Suppressor macrophage (primary cell): ENCODE measurements at regions not wholly inside any gene's neighbourhood (a gene's known extent, or its start where the extent isn't known, plus 50 kb on each side); places are given as distances from the start of the nearest gene placed in this dataset.
"Not testable (repeated sequence)": the region's sequence is repeated elsewhere in the genome, so short reads cannot be mapped to it uniquely, and the experiment has no call there.

Source experiments
- DNase-seq, 4 experiments: peaks; one replicate each; pipeline ENCODE4 v3.0.0-alpha.2; 2020 to 2022

- DNase-seq = no peak
Measured at GRCh38 chr10:6721964-6722615, 142.0 kb upstream of the PRKCQ start.

- no peak for DNase-seq
Measured at GRCh38 chr10:6721480-6721879, 141.4 kb upstream of the PRKCQ start.

GRCh38 chr10:6719561-6719960 lies 139.5 kb upstream of the PRKCQ start:
- DNase-seq = no peak

- DNase-seq = no peak
Measured at GRCh38 chr10:6718550-6718949, 138.5 kb upstream of the PRKCQ start.

- DNase-seq = no peak
Measured at GRCh38 chr10:6716516-6716915, 136.4 kb upstream of the PRKCQ start.

GRCh38 chr10:6713716-6714115 lies 133.6 kb upstream of the PRKCQ start:
- peak in 1 of 4 experiments; percentile 4 for DNase-seq

GRCh38 chr10:6713120-6713519 lies 133.0 kb upstream of the PRKCQ start:
- no peak for DNase-seq

GRCh38 chr10:6711881-6712280 lies 131.8 kb upstream of the PRKCQ start:
- no peak for DNase-seq

GRCh38 chr10:6711408-6711841 lies 131.3 kb upstream of the PRKCQ start:
- DNase-seq = no peak

GRCh38 chr10:6707352-6707751 lies 127.3 kb upstream of the PRKCQ start:
- DNase-seq = no peak

- DNase-seq = no peak
Measured at GRCh38 chr10:6706725-6707124, 126.6 kb upstream of the PRKCQ start.

GRCh38 chr10:6704896-6705295 lies 124.8 kb upstream of the PRKCQ start:
- no peak for DNase-seq

GRCh38 chr10:6702833-6703232 lies 122.8 kb upstream of the PRKCQ start:
- not testable (repeated sequence) for DNase-seq

GRCh38 chr10:6702030-6702429 lies 122.0 kb upstream of the PRKCQ start:
- DNase-seq = no peak

GRCh38 chr10:6701289-6701688 lies 121.2 kb upstream of the PRKCQ start:
- no peak for DNase-seq

- no peak for DNase-seq
Measured at GRCh38 chr10:6700066-6700465, 120.0 kb upstream of the PRKCQ start.

- DNase-seq = no peak
Measured at GRCh38 chr10:6699336-6699735, 119.3 kb upstream of the PRKCQ start.

- no peak for DNase-seq
Measured at GRCh38 chr10:6695519-6695918, 115.4 kb upstream of the PRKCQ start.

GRCh38 chr10:6694447-6695140 lies 114.5 kb upstream of the PRKCQ start:
- no peak for DNase-seq

- DNase-seq = no peak
Measured at GRCh38 chr10:6692856-6693255, 112.8 kb upstream of the PRKCQ start.

GRCh38 chr10:6692103-6692502 lies 112.0 kb upstream of the PRKCQ start:
- no peak for DNase-seq

GRCh38 chr10:6689036-6689435 lies 109.0 kb upstream of the PRKCQ start:
- no peak for DNase-seq

- no peak for DNase-seq
Measured at GRCh38 chr10:6680735-6681134, 100.7 kb upstream of the PRKCQ start.

- DNase-seq = no peak
Measured at GRCh38 chr10:6678956-6679355, 98.9 kb upstream of the PRKCQ start.
